K562 (cell line): ENCODE measurements at regions not wholly inside any gene's neighbourhood (a gene's known extent, or its start where the extent isn't known, plus 50 kb on each side); places are given as distances from the start of the nearest gene placed in this dataset.
A peak's percentile ranks its signal among the peaks of the same experiment; 100 is the strongest.
"Not testable (repeated sequence)": the region's sequence is repeated elsewhere in the genome, so short reads cannot be mapped to it uniquely, and the experiment has no call there.

Experiments used
- ATAC-seq: fragments of 200-7000 bp; cut with Tn5 transposase; 3 replicates; pipeline ENCODE4 v1.9.1; 2020; ENCODE audit warnings: moderate library complexity
- BruUV-seq: library from RNA; stranded (reverse); fragments of 400-500 nt; replicated peaks from 2 replicates; lab custom pipeline; 2021; lab: Mats Ljungman, UMichigan
- CTCF ChIA-PET: fragments of 300-600 bp; formaldehyde crosslinking; extraction: SDS; loops from one replicate; lab custom pipeline; 2021; ENCODE audit warnings: low intra/inter-chr PET ratio; lab: Yijun Ruan, JAX
- POLR2A ChIA-PET: fragments of 300-600, 350-650 bp; sonication (Branson Sonifier 250); formaldehyde crosslinking; extraction: SDS; loops from one replicate; lab custom pipeline; 2021; ENCODE audit warnings: antibody characterized with exemption, inconsistent platforms; lab: Yijun Ruan, JAX
- DNase-seq, 4 experiments: peaks; one replicate each; pipeline versions ENCODE4 v3.0.0 to v3.0.0-alpha.2; 2011 to 2018; ENCODE audit warnings: low spot score in 3 of 4, mixed read lengths in 3 of 4; ENCODE audit errors: extremely low read depth in 1 of 4
- FAIRE-seq: peaks from 2 replicates; lab custom pipeline; 2011; peaks lifted over from hg19 to GRCh38; lab: Jason Lieb, UNC
- H2AFZ ChIP-seq: 2 replicates; pipeline ENCODE4 v1.6.0; 2011; ENCODE audit warnings: low read depth, low read length, control low read depth, inconsistent platforms
- H3K27ac ChIP-seq: fragments of 200-600 bp; 3 replicates; pipeline ENCODE4 v1.8.0; 2011; ENCODE audit warnings: low read depth, mild to moderate bottlenecking, control low read depth, inconsistent platforms, low read length, moderate library complexity, mixed read lengths; ENCODE audit errors: extremely low read depth
- H3K27me3 ChIP-seq, 2 experiments: fragments of 300-600 bp in 1 of 2; 2 replicates in 1 of 2; 3 replicates in 1 of 2; pipeline versions ENCODE4 v1.6.0 to v1.8.0; 2011; ENCODE audit warnings: inconsistent platforms in 2 of 2, low read length in 2 of 2, mild to moderate bottlenecking in 1 of 2, mixed read lengths in 1 of 2, moderate library complexity in 1 of 2; ENCODE audit not compliant: control insufficient read depth in 2 of 2, insufficient read depth in 2 of 2
- H3K36me3 ChIP-seq: fragments of 300-600 bp; 3 replicates; pipeline ENCODE4 v1.8.0; 2011; ENCODE audit warnings: mild to moderate bottlenecking, low read length, inconsistent platforms; ENCODE audit not compliant: control insufficient read depth, insufficient read depth
- H3K4me1 ChIP-seq, 2 experiments: fragments of 200-600 bp in 1 of 2; replicated peaks in 1 of 2; 2 replicates in 1 of 2; 3 replicates in 1 of 2; pipeline versions ENCODE4 v1.5.1 to v1.8.0; 2011; ENCODE audit warnings: inconsistent platforms in 2 of 2, low read length in 2 of 2, mild to moderate bottlenecking in 1 of 2, mixed read lengths in 1 of 2, moderate library complexity in 1 of 2; ENCODE audit not compliant: control insufficient read depth in 2 of 2, insufficient read depth in 2 of 2
- H3K4me2 ChIP-seq: 2 replicates; pipeline ENCODE4 v1.6.1; 2011; ENCODE audit warnings: low read length, control low read depth, inconsistent platforms, mixed read lengths; ENCODE audit not compliant: insufficient read depth
- H3K4me3 ChIP-seq: fragments of 200-600 bp; sonication (generic), shearing (Covaris generic); 2 replicates; pipeline ENCODE4 v1.5.1; 2016; ENCODE audit warnings: control low read depth, inconsistent platforms
- H3K79me2 ChIP-seq: fragments of 200-600 bp; 3 replicates; pipeline ENCODE4 v1.8.0; 2011; ENCODE audit warnings: low read length, inconsistent platforms; ENCODE audit not compliant: control insufficient read depth, insufficient read depth
- H3K9ac ChIP-seq, 2 experiments: 2 replicates each; pipeline versions ENCODE4 v1.6.0 to v1.6.1; 2011; ENCODE audit warnings: low read depth in 2 of 2, low read length in 2 of 2, control low read depth in 1 of 2, inconsistent platforms in 1 of 2, mild to moderate bottlenecking in 1 of 2, mixed read lengths in 1 of 2; ENCODE audit not compliant: insufficient read depth in 1 of 2
- H3K9me1 ChIP-seq: one replicate; pipeline ENCODE4 v1.6.0; 2011; ENCODE audit warnings: inconsistent platforms, mild to moderate bottlenecking, low read length, moderate library complexity; ENCODE audit not compliant: control insufficient read depth, insufficient read depth
- H3K9me3 ChIP-seq: replicated peaks from 2 replicates; pipeline ENCODE4 v1.5.1; 2011; ENCODE audit warnings: low read depth, low read length, inconsistent platforms; ENCODE audit not compliant: control insufficient read depth, insufficient read depth
- H4K20me1 ChIP-seq: replicated peaks from 2 replicates; pipeline ENCODE4 v1.6.1; 2011; ENCODE audit warnings: low read length, inconsistent platforms, mixed read lengths; ENCODE audit not compliant: control insufficient read depth, insufficient read depth
- ARID1B ChIP-seq: fragments of 450-650 bp; IDR thresholded peaks from 2 replicates; pipeline ENCODE4 v1.6.1; 2016; ENCODE audit warnings: antibody characterized with exemption, mild to moderate bottlenecking, inconsistent platforms
- ATF1 ChIP-seq, 2 experiments: fragments of 450-650 bp in 1 of 2; IDR thresholded peaks; 2 replicates each; pipeline ENCODE4 v1.6.1; 2016; ENCODE audit warnings: missing compliant biosample characterization in 1 of 2, missing genetic modification characterization in 1 of 2
- CBFA2T2 ChIP-seq: fragments of 450-650 bp; conservative IDR thresholded peaks from 2 replicates; pipeline ENCODE4 v1.6.1; 2017; ENCODE audit warnings: mild to moderate bottlenecking
- CBFA2T3 ChIP-seq: fragments of 450-650 bp; IDR thresholded peaks from 2 replicates; pipeline ENCODE4 v1.6.1; 2017
- CTCF ChIP-seq, 3 experiments: IDR thresholded peaks in 2 of 3; conservative IDR thresholded peaks in 1 of 3; 2 replicates each; pipeline ENCODE4 v1.5.1; 2011 to 2012; ENCODE audit warnings: low read length in 3 of 3, mild to moderate bottlenecking in 3 of 3, control low read depth in 2 of 3, improper control_type of control experiment in 1 of 3, inconsistent platforms in 1 of 3, low read depth in 1 of 3, mixed read lengths in 1 of 3, moderate library complexity in 1 of 3; ENCODE audit not compliant: insufficient read depth in 2 of 3
- DPF2 ChIP-seq: fragments of 450-650 bp; IDR thresholded peaks from 2 replicates; pipeline ENCODE4 v1.6.1; 2016
- EGR1 ChIP-seq: fragments of 450-650 bp; conservative IDR thresholded peaks from 2 replicates; pipeline ENCODE4 v1.6.1; 2017; ENCODE audit warnings: mild to moderate bottlenecking
- FOXK2 ChIP-seq, 2 experiments: fragments of 450-650 bp; IDR thresholded peaks in 1 of 2; conservative IDR thresholded peaks in 1 of 2; 2 replicates each; pipeline ENCODE4 v1.6.1; 2016; ENCODE audit warnings: low read depth in 2 of 2, mild to moderate bottlenecking in 1 of 2
- HMBOX1 ChIP-seq: sonication (generic); IDR thresholded peaks from 2 replicates; pipeline ENCODE4 v1.6.1; 2016
- PHF8 ChIP-seq: fragments of 200-600 bp; sonication (generic); IDR thresholded peaks from 2 replicates; pipeline ENCODE4 v1.6.1; 2012; ENCODE audit warnings: mixed run types, mild to moderate bottlenecking, inconsistent platforms, low read length, moderate library complexity, borderline replicate concordance
- POLR2G ChIP-seq: fragments of 200-400 bp; formaldehyde crosslinking; IDR thresholded peaks from 2 replicates; pipeline ENCODE4 v1.6.1; 2017; ENCODE audit warnings: low read depth, mild to moderate bottlenecking, antibody characterized with exemption, low read length, moderate library complexity
- RBFOX2 ChIP-seq: fragments of 200-400 bp; formaldehyde crosslinking; IDR thresholded peaks from 2 replicates; pipeline ENCODE4 v1.6.1; 2017; ENCODE audit warnings: low read depth, mild to moderate bottlenecking, low read length, moderate library complexity
- SMARCA4 ChIP-seq: fragments of 450-650 bp; IDR thresholded peaks from 2 replicates; pipeline ENCODE4 v1.6.1; 2016
- TAL1 ChIP-seq: fragments of 450-650 bp; IDR thresholded peaks from 2 replicates; pipeline ENCODE4 v1.6.1; 2016; ENCODE audit warnings: mild to moderate bottlenecking
- WGBS: fragments of 100-300 bp; shearing (Covaris generic); methylation state at CpG from one replicate; pipeline ENCODE4 v1.1.6; 2016; ENCODE audit warnings: low coverage, mixed read lengths; ENCODE audit not compliant: insufficient coverage; ENCODE audit errors: missing lambda C conversion rate; 5-methylcytosine and 5-hydroxymethylcytosine counted together
- in situ Hi-C: fragments of 300-500 bp; cut with MboI; formaldehyde crosslinking; loops from 4 replicates; pipeline ENCODE4 v1.15.0; 2018; ENCODE audit warnings: inconsistent platforms, mixed read lengths
- intact Hi-C: fragments of 100-400 bp; cut with micrococcal nuclease; formaldehyde crosslinking; loops from 2 replicates; pipeline ENCODE4 v1.14.2; 2022

- BruUV-seq, H3K9me3 ChIP-seq, CTCF ChIA-PET, H4K20me1 ChIP-seq, H3K27ac ChIP-seq, H3K79me2 ChIP-seq, in situ Hi-C loops, H3K36me3 ChIP-seq, ATAC-seq, intact Hi-C loops, H3K4me2 ChIP-seq, H3K4me1 ChIP-seq, H3K4me3 ChIP-seq, H3K9ac ChIP-seq, FAIRE-seq, H3K27me3 ChIP-seq, POLR2A ChIA-PET, H3K9me1 ChIP-seq: not testable (repeated sequence)
- peak overlapping the region; percentile 55; the same call in 1 of the 2 replicates for H2AFZ ChIP-seq
- WGBS, result 5% methylated on average over 2 of the region's 2 CpGs
- DNase-seq, result peak in 1 of 4 experiments; percentile 12
- peak; percentile 67 for TF ChIP-seq CBFA2T2
- peak; percentile 56; the same call in 1 of the 2 replicates for TF ChIP-seq TAL1
- 0 out of 2 replicates have a peak, but pooled peaks have one; percentile 27 for TF ChIP-seq HMBOX1
- peak; percentile 71 for TF ChIP-seq CBFA2T3
These were observed 312.3 kb downstream of the TUBA3C start for GRCh38 chr13:18869365-18869764.

GRCh38 chr13:18837986-18838629 is 343.5 kb downstream of the TUBA3C start:
- DNase-seq (peak; percentile 8 to 55 (median 19)), ATAC-seq (peak; percentile 99)
- H3K36me3 ChIP-seq; H4K20me1 ChIP-seq; H3K4me1 ChIP-seq; FAIRE-seq; H3K27me3 ChIP-seq; H3K9me1 ChIP-seq; H3K79me2 ChIP-seq; H3K9me3 ChIP-seq; CTCF ChIA-PET; in situ Hi-C loops; intact Hi-C loops; TF ChIP-seq ATF1 (CRISPR knock-in tag; IDR thresholded peaks at IDR 0.05): not testable (repeated sequence)
- BruUV-seq, result TSS peak; percentile 50
- Histone ChIP-seq H3K4me2 (peak overlapping the region; percentile 66), H2AFZ (peak overlapping the region; percentile 90), H3K27ac (peak overlapping the region; percentile 75), H3K9ac (peak overlapping the region; percentile 53 to 76; a peak in 2 of 4 replicates), H3K4me3 (peak overlapping the region; percentile 31)
- WGBS, result 5% methylated on average over 13 of the region's 17 CpGs
- POLR2A ChIA-PET, result interaction anchor here (1.0 kb wide), 1 partner anchor 36 kb away, joined by 3 read pairs; no protein-coding TSS in a partner anchor
- 0 out of 2 replicates have a peak, but pooled peaks have one; percentile 29 for TF ChIP-seq SMARCA4
- TF ChIP-seq CTCF (IDR thresholded peaks at IDR 0.05 in 2 of 3, conservative IDR thresholded peaks at IDR 0.05 in 1 of 3; ENCODE audit: insufficient read depth in 2 of 3, low read depth in 1 of 3, low read length in 3 of 3), result peak in 2 of 3 experiments; percentile 9 to 29; a peak in 2 of 6 replicates
- TF ChIP-seq EGR1, result peak; percentile 76
- TF ChIP-seq FOXK2 (conservative IDR thresholded peaks at IDR 0.05 in 1 of 2, IDR thresholded peaks at IDR 0.05 in 1 of 2; ENCODE audit: low read depth in 2 of 2), result peak; percentile 38 to 58; a peak in 2 of 4 replicates
- TF ChIP-seq RBFOX2, result peak; percentile 54
- 0 out of 2 replicates have a peak, but pooled peaks have one; percentile 17 for TF ChIP-seq ATF1 (tag; IDR thresholded peaks at IDR 0.05)
- TF ChIP-seq PHF8, result peak; percentile 25; the same call in 1 of the 2 replicates
- 0 out of 2 replicates have a peak, but pooled peaks have one; percentile 6 for TF ChIP-seq TAL1
- TF ChIP-seq DPF2, result peak; percentile 28; the same call in 1 of the 2 replicates
- peak; percentile 56 for TF ChIP-seq ARID1B
- TF ChIP-seq POLR2G, result peak; percentile 64
